ENCODE measurements at regions not wholly inside any gene's neighbourhood (a gene's known extent, or its start where the extent isn't known, plus 50 kb on each side); places are given as distances from the start of the nearest gene placed in this dataset.

- TF ChIP-seq, protein P1, sequence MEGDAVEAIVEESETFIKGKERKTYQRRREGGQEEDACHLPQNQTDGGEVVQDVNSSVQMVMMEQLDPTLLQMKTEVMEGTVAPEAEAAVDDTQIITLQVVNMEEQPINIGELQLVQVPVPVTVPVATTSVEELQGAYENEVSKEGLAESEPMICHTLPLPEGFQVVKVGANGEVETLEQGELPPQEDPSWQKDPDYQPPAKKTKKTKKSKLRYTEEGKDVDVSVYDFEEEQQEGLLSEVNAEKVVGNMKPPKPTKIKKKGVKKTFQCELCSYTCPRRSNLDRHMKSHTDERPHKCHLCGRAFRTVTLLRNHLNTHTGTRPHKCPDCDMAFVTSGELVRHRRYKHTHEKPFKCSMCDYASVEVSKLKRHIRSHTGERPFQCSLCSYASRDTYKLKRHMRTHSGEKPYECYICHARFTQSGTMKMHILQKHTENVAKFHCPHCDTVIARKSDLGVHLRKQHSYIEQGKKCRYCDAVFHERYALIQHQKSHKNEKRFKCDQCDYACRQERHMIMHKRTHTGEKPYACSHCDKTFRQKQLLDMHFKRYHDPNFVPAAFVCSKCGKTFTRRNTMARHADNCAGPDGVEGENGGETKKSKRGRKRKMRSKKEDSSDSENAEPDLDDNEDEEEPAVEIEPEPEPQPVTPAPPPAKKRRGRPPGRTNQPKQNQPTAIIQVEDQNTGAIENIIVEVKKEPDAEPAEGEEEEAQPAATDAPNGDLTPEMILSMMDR (IDR thresholded peaks at IDR 0.05; ENCODE audit: insufficient read depth, missing control alignments) = no peak
- DNase-seq (ENCODE audit: insufficient read length, low spot score) (no peak), FAIRE-seq (no peak)
Measured at GRCh38 chr7:46580766-46581165, 659.7 kb upstream of the IGFBP3 start.

- TF ChIP-seq, protein P1 (IDR thresholded peaks at IDR 0.05; ENCODE audit: insufficient read depth, missing control alignments) = no peak
- DNase-seq (ENCODE audit: insufficient read length, low spot score) = no peak
- no peak for FAIRE-seq
Measured at GRCh38 chr7:46577394-46577793, 656.3 kb upstream of the IGFBP3 start.

DNA sequence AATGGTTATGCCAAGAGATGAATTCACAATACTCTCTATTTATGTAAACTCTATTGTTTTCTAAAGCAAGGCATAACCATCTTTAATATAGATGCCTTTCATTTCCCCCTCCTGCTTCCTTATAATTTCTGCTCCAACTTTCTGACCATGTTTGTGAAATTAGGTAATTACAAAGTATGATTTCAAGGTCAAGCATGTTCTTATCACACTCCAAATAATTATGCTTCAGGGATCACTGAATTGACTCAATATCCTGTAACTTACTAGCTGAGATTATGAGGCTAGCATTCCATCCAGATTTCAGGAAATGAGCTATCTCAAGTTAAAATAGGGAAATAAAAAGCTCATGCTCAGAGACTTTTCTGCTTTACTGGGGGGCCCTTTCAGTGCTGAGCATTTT lies 655.9 kb upstream of the IGFBP3 start:
- DNase-seq (ENCODE audit: insufficient read length, low spot score) (no peak), FAIRE-seq (no peak)
- TF ChIP-seq, protein P1 (IDR thresholded peaks at IDR 0.05; ENCODE audit: insufficient read depth, missing control alignments) = no peak

GRCh38 chr7:46572691-46573090 lies 651.6 kb upstream of the IGFBP3 start:
- DNase-seq (ENCODE audit: insufficient read length, low spot score) (no peak), FAIRE-seq (no peak)
- TF ChIP-seq, protein P1 (IDR thresholded peaks at IDR 0.05; ENCODE audit: insufficient read depth, missing control alignments) = no peak

- TF ChIP-seq, protein P1 (IDR thresholded peaks at IDR 0.05; ENCODE audit: insufficient read depth, missing control alignments) = no peak
- no peak for DNase-seq (ENCODE audit: insufficient read length, low spot score)
- no peak for FAIRE-seq
Measured at GRCh38 chr7:46571996-46572395, 650.9 kb upstream of the IGFBP3 start.

DNA sequence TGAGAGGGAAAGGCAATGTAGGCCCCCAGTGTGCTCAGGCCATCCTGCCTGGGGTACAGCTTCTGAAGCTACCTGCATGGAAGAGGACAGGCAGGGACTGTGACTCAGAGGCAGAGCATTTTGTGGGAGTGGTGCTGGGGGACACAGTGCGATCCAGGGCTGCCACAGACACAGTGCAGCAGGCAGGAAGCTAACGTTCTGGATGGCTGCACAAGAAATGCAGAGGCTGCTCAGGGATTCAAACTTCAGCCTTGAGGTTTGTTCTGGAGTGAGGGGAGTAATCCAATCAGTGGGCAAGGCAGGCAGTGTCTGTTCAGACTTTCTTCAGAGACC lies 648.0 kb upstream of the IGFBP3 start:
- DNase-seq (ENCODE audit: insufficient read length, low spot score) (no peak), FAIRE-seq (no peak)
- TF ChIP-seq, protein P1 (IDR thresholded peaks at IDR 0.05; ENCODE audit: insufficient read depth, missing control alignments) = no peak

DNA sequence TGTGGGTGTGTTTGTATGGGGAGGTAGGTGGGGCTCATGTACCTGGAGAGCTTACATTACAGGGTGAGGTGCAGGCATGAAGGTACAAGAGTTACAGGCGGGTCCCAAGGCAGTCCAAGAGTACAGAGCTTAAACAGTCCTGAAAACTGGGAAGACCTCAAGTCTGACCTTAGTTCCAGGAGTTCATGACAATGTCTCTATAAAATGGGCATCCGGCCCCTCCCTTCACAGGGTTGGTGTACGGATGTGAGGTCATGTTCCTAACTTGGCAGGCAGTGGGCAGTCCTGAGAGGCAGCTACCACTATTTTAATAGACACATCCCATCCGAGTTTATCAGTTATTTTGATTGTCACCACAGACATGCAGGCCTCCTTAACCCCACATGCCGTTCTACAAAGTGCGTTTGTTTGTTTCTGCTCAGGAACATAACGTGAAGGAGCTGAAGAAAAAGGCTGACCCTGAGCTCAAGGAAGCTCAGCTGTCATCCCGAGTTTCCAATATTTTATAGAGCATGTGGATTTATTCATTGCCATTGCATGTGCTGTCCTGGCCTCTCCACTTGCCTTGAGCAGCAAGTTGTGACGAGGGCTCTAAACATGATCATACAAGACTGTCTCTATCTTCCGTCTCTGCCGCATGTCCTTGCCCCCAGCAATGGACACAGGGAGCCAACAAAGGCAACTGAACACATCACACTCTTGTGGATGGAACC lies 647.5 kb upstream of the IGFBP3 start:
- DNase-seq (ENCODE audit: insufficient read length, low spot score) = no peak
- TF ChIP-seq, protein P1 (IDR thresholded peaks at IDR 0.05; ENCODE audit: insufficient read depth, missing control alignments) = no peak
- FAIRE-seq = no peak
